Heart left ventricle (tissue), 16 donors: ENCODE measurements at regions not wholly inside any gene's neighbourhood (a gene's known extent, or its start where the extent isn't known, plus 50 kb on each side); places are given as distances from the start of the nearest gene placed in this dataset.
A peak's percentile ranks its signal among the peaks of the same experiment; 100 is the strongest.
"Not testable (repeated sequence)": the region's sequence is repeated elsewhere in the genome, so short reads cannot be mapped to it uniquely, and the experiment has no call there.

Source experiments
- ATAC-seq, 4 donors: fragments of 200-7000 bp; cut with Tn5 transposase; one replicate each; pipeline ENCODE4 v1.9.1; 2020 to 2022; ENCODE audit warnings: moderate library complexity in 4 of 4, mild to moderate bottlenecking in 3 of 4, moderate number of reproducible peaks in 1 of 4
- DNase-seq, 5 donors: peaks; one replicate each; pipeline ENCODE4 v3.0.0-alpha.2; 2020
- H3K27ac ChIP-seq, 12 donors: fragments of 200-600 bp; sonication (generic) in 4 of 12; one replicate each; pipeline versions ENCODE4 v1.5.0 to v1.8.0; 2016 to 2022; ENCODE audit warnings: mild to moderate bottlenecking in 2 of 12
- H3K27me3 ChIP-seq, 9 donors: fragments of 200-600 bp; sonication (generic) in 2 of 9; one replicate each; pipeline versions ENCODE4 v1.5.1 to v1.8.0; 2016 to 2022; ENCODE audit warnings: mild to moderate bottlenecking in 3 of 9
- H3K36me3 ChIP-seq, 9 donors: fragments of 200-600 bp; sonication (generic) in 2 of 9; one replicate each; pipeline versions ENCODE4 v1.5.0 to v1.8.0; 2018 to 2022; ENCODE audit warnings: mild to moderate bottlenecking in 2 of 9
- H3K4me1 ChIP-seq, 12 donors: fragments of 200-600 bp; sonication (generic) in 4 of 12; one replicate each; pipeline versions ENCODE4 v1.5.0 to v1.8.0; 2016 to 2022; ENCODE audit warnings: mild to moderate bottlenecking in 3 of 12
- H3K4me3 ChIP-seq, 12 donors: fragments of 200-600 bp; sonication (generic) in 4 of 12; one replicate each; pipeline versions ENCODE4 v1.5.0 to v1.8.0; 2017 to 2022; ENCODE audit warnings: mild to moderate bottlenecking in 9 of 12, moderate library complexity in 4 of 12
- H3K9me3 ChIP-seq, 12 donors: fragments of 200-600 bp; sonication (generic) in 4 of 12; one replicate each; pipeline versions ENCODE4 v1.5.0 to v1.8.0; 2016 to 2022; ENCODE audit warnings: mild to moderate bottlenecking in 1 of 12
- POLR2A ChIP-seq, 2 donors: fragments of 450-650 bp; IDR thresholded peaks; one replicate each; pipeline ENCODE4 v1.6.1; 2017; ENCODE audit warnings: antibody characterized with exemption in 2 of 2, mild to moderate bottlenecking in 2 of 2, moderate library complexity in 2 of 2
- WGBS, 4 donors: extraction: QIAGEN DNeasy Blood & Tissue Kit in 2 of 4; methylation state at CpG; one replicate each; pipeline versions ENCODE4 v1.1.5 to v1.1.7; 2013 to 2018; 5-methylcytosine and 5-hydroxymethylcytosine counted together
- intact Hi-C, 10 donors: fragments of 100-400 bp; cut with DNase I; formaldehyde crosslinking; loops; one replicate each; pipeline versions ENCODE4 v1.11.1 to v1.14.2; 2022
- TF ChIP-seq, protein P1 (sequence below), 12 donors: fragments of 200-600 bp; sonication (generic) in 4 of 12; IDR thresholded peaks; one replicate each; pipeline versions ENCODE4 v1.5.0 to v1.8.0; 2018 to 2022; ENCODE audit warnings: antibody characterized with exemption in 12 of 12, mild to moderate bottlenecking in 5 of 12
- donor health status: ischemic (EF 13 %, LVEDD 7.1; RV severe dilation, severe dysfunction).
- donor health status: healthy with polysubstance abuse.
- donor health status: DM: no; HTN: yes; CAD: no.
- donor health status: DM: no; HTN: no; CAD: no.
- donor health status: ischemic (EF 25% LVEDD 6.9; RV normal size, moderate dysfunction).
- donor health status: ischemic (EF 25% LVEDD 5.7; RV mildly dilated, moderate dysfunction).
- donor health status: healthy.
- donor health status: DM: yes; HTN: yes; CAD: no.
- donor health status: ischemic (EF 35%, LVEDD 5.7; RV mildly dilated, moderate dysfunction).
- donor health status: nonischemic (EF 11% LVEDD 7.7; RV severe dilation, severe dysfunction).
- donor health status: DM: yes; HTN: yes; CAD: no.
- donor health status: PGD.
- donor health status: ischemic (EF 29% LVEDD 5.4; RV normal size, mild dysfunction).
- donor health status: nonischemic (EF 23%, LVEDD 6.1; RV moderate dilation, normal function).

DNA sequence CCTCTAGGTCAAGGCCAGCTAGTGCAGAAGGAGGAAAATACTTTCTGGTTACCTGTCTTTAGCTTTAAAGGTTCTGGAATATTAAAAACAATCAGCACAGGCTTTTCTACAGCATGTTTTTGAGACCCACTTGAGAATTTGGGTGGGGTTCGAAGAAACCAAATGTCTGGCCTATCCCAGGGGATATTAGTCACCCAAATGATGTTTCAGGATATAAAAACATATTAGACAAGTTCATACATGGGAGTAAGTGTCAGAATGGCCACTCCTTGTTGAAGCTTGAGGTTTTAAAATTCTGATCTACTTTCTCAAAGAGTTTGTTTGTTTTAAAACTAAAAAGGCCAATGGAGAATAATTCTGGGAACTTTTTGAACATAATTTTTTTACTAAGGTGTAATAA is 158.6 kb upstream of the DLX2 start:
- H3K27ac ChIP-seq = no peak overlapping the region
- H3K36me3 ChIP-seq = no peaks in the 10 kb centered on the region
- DNase-seq (no peak), ATAC-seq (no peak)
- no peaks in the 10 kb centered on the region for H3K27me3 ChIP-seq
- H3K4me1 ChIP-seq = no peaks in the 10 kb centered on the region
- 64 to 95% (median 78%) methylated on average over 1 of the region's 1 CpG for WGBS, 4 donors
- H3K4me3 ChIP-seq = no peak overlapping the region
- intact Hi-C loops = no loop called here
- H3K9me3 ChIP-seq = peaks cover 0 to 3% (median 0%) of the 10 kb centered on the region in 12 donors
- TF ChIP-seq, protein P1, sequence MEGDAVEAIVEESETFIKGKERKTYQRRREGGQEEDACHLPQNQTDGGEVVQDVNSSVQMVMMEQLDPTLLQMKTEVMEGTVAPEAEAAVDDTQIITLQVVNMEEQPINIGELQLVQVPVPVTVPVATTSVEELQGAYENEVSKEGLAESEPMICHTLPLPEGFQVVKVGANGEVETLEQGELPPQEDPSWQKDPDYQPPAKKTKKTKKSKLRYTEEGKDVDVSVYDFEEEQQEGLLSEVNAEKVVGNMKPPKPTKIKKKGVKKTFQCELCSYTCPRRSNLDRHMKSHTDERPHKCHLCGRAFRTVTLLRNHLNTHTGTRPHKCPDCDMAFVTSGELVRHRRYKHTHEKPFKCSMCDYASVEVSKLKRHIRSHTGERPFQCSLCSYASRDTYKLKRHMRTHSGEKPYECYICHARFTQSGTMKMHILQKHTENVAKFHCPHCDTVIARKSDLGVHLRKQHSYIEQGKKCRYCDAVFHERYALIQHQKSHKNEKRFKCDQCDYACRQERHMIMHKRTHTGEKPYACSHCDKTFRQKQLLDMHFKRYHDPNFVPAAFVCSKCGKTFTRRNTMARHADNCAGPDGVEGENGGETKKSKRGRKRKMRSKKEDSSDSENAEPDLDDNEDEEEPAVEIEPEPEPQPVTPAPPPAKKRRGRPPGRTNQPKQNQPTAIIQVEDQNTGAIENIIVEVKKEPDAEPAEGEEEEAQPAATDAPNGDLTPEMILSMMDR (IDR thresholded peaks at IDR 0.05) = no peak
- no peak for TF ChIP-seq POLR2A (IDR thresholded peaks at IDR 0.05)

DNA sequence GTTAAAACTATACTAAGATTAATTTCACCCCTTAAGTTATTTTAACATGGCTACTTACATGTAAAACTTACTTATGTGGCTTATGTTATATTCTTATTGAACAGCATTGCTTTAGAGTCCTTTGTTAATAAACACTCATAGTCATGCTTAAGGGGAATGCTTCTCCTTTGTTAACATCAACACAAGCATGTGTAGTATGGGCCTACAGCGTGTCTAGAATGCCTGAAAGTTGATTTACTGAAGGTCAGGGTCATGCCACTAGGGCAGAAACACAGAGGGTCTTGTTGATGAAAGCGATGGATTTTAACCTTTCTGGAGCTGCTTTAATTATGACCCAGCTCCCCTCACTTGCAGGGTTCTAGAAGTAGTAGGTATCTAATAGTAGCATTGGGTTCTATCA is 159.8 kb upstream of the DLX2 start:
- Histone ChIP-seq H3K27ac (no peak overlapping the region), H3K36me3 (no peaks in the 10 kb centered on the region), H3K27me3 (no peaks in the 10 kb centered on the region), H3K4me3 (no peak overlapping the region), H3K4me1 (no peaks in the 10 kb centered on the region), H3K9me3 (peaks cover 0 to 3% (median 0%) of the 10 kb centered on the region in 12 donors)
- no peak for ATAC-seq
- no peak for DNase-seq
- no peak for TF ChIP-seq POLR2A (IDR thresholded peaks at IDR 0.05)
- TF ChIP-seq, protein P1 (IDR thresholded peaks at IDR 0.05) = no peak
- intact Hi-C loops = no loop called here
- 91 to 97% (median 95%) methylated on average over 2 of the region's 2 CpGs for WGBS, 4 donors

DNA sequence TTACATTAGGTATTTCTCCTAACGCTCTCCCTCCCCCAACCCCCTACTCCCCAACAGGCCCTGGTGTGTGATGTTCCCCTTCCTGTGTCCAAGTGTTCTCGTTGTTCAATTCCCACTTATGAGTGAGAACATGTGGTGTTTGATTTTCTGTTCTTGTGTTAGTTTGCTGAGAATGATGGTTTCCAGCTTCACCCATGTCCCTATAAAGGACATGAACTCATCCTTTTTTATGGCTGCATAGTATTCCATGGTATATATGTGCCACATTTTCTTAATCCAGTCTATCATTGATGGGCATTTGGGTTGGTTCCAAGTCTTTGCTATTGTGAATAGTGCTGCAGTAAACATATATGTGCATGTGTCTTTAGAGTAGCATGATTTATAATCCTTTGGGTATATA is 162.1 kb upstream of the DLX2 start:
- H3K4me1 ChIP-seq, H3K27ac ChIP-seq, H3K9me3 ChIP-seq, DNase-seq, ATAC-seq, H3K27me3 ChIP-seq, intact Hi-C loops, H3K36me3 ChIP-seq, H3K4me3 ChIP-seq: not testable (repeated sequence)
- 91 to 97% (median 92%) methylated on average over 2 of the region's 2 CpGs for WGBS, 4 donors

DNA sequence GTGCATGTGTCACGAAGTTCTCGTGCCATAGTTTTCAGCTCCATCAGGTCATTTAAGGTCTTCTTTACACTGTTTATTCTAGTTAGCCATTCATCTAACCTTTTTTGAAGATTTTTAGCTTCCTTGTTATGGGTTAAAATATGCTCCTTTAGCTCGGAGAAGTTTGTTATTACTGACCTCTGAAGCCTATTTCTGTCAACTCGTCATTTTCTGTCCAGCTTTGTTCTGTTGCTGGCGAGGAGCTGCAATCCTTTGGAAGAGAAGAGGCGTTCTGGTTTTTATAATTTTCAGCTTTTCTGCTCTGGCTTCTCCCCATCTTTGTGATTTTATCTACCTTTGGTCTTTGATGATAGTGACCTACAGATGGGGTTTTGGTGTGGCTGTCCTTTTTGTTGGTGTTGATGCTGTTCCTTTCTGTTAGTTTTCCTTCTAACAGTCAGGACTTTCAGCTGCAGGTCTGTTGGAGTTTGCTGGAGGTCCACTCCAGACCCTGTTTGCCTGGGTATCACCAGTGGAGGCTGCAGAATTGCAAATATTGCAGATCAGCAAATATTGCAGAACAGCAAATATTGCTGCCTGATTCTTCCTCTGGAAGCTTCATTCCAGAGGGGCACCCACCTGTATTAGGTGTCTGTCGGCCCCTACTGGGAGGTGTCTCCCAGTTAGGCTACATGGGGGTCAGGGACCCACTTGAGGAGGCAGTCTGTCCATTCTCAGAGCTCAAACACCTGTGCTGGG is 157.7 kb upstream of the ITGA6 start:
- H3K4me1 ChIP-seq, H3K36me3 ChIP-seq: not testable (repeated sequence)
- WGBS, 4 donors = 86 to 89% (median 88%) methylated on average over 6 to 7 of the region's 7 CpGs

DNA sequence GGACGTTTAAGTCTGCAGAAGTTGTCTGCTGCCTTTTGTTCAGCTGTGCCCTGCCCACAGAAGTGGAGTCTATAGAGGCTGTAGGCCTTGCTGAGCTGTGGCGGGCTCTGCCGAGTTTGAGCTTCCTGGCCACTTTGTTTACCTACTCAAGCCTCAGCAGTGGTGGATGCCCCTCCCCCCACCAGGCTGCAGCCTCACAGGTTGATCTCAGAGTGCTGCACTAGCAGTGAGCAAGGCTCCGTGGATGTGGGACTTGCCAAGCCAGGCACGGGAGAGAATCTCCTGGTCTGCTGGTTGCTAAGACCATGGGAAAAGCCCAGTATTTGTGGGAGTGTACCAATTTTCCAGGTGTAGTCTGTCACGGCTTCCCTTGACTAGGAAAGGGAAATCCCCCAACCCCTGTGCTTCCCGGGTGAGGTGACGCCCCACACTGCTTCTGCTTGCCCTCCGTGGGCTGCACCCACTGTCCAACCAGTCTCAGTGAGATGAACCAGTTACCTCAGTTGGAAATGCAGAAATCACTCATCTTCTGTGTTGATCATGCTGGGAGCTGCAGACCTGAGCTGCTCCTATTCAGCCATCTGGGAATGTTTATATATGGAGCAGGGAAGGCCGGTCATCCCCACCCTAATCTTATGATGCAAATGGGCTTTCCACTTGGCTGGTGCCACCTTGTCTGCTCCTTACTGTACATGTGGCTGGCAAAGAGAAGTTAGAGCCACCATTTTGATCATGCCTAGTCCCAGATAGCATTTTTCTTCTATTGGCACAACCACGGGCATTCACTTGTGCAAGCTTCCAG is 156.9 kb upstream of the ITGA6 start:
- no peaks in the 10 kb centered on the region for H3K27me3 ChIP-seq
- no peak overlapping the region for H3K4me3 ChIP-seq
- H3K9me3 ChIP-seq = peaks cover 0 to 5% (median 0%) of the 10 kb centered on the region in 12 donors
- H3K4me1 ChIP-seq = no peaks in the 10 kb centered on the region
- TF ChIP-seq, protein P1 (IDR thresholded peaks at IDR 0.05) = no peak
- no peak for TF ChIP-seq POLR2A (IDR thresholded peaks at IDR 0.05)
- intact Hi-C loops = loop anchor here in 2 of 10 donors (10.0 kb wide), 1 partner anchor 194 kb away; no protein-coding TSS in a partner anchor
- 48 to 79% (median 55%) methylated on average over 8 to 11 of the region's 11 CpGs for WGBS, 4 donors
- ATAC-seq (no peak), DNase-seq (no peak)
- peak overlapping the region in 1 of 12 donors; percentile 26 for H3K27ac ChIP-seq
- no peaks in the 10 kb centered on the region for H3K36me3 ChIP-seq

More for the DNA sequence above, 157.7 kb upstream of the ITGA6 start:
- intact Hi-C loops = loop anchor here in 2 of 10 donors (10.0 kb wide), 1 partner anchor 195 kb away; no protein-coding TSS in a partner anchor
- ATAC-seq, H3K9me3 ChIP-seq, H3K4me3 ChIP-seq, H3K27me3 ChIP-seq, DNase-seq: not testable (repeated sequence)
- peak overlapping the region in 1 of 12 donors; percentile 26 for H3K27ac ChIP-seq
